GM12892 (cell line): ENCODE measurements at regions not wholly inside any gene's neighbourhood (a gene's known extent, or its start where the extent isn't known, plus 50 kb on each side); places are given as distances from the start of the nearest gene placed in this dataset.

Experiments
- POLR2A ChIP-seq: IDR thresholded peaks from 2 replicates; pipeline ENCODE4 v1.6.1; 2011; ENCODE audit warnings: low read depth, low read length, control low read depth
- POLR2AphosphoS5 ChIP-seq: IDR thresholded peaks from 2 replicates; pipeline ENCODE4 v1.6.1; 2011; ENCODE audit warnings: low read depth, low read length, control low read depth
- TAF1 ChIP-seq: IDR thresholded peaks from 2 replicates; pipeline ENCODE4 v1.6.1; 2011; ENCODE audit warnings: low read depth, mild to moderate bottlenecking, control low read depth, low read length, borderline replicate concordance

DNA sequence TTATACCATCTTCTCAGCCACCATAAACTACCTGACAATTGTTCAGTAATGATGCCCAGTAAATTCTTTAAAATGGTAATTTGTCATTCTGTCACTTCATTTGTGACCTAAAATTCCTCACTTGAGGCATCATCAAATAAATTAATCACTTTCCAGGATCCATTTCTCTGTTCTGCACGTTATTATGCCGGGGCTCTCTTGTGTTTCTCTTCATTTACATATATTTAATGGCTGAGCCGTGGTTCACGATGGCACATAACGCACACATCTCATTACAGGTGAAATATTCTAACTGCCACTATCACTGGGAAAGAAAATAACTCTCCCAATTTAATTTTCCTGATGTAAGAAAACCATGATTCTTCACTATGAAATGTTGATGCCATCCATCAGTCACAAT is 529.6 kb downstream of the NR4A2 start:
- TF ChIP-seq POLR2A: no peak
- TF ChIP-seq TAF1: no peak
- TF ChIP-seq POLR2AphosphoS5: no peak
